Activated CD4-positive, alpha-beta memory T cell treated with anti-CD3 and anti-CD28 coated beads, Interleukin-2, amount 10 ng/mL, durations not matched to agents 7 days and 5 days (primary cell): ENCODE measurements at regions not wholly inside any gene's neighbourhood (a gene's known extent, or its start where the extent isn't known, plus 50 kb on each side); places are given as distances from the start of the nearest gene placed in this dataset.

Source experiments
- CTCF ChIA-PET: fragments of 350-600 bp; sonication (Branson Sonifier 250); formaldehyde crosslinking; loops from one replicate; lab custom pipeline; 2021; ENCODE audit warnings: antibody characterized with exemption, inconsistent platforms; lab: Charles Lee
- POLR2A ChIA-PET: fragments of 350-600 bp; sonication (Branson Sonifier 250); formaldehyde crosslinking; loops from one replicate; lab custom pipeline; 2021; ENCODE audit warnings: antibody characterized with exemption; lab: Charles Lee
- DNase-seq: peaks from one replicate; pipeline ENCODE4 v3.0.0-alpha.2; 2020
- H3K27ac Mint-ChIP-seq: one replicate; pipeline ENCODE4 v1.8.0; 2021; ENCODE audit warnings: mild to moderate bottlenecking, mixed read lengths
- H3K27me3 Mint-ChIP-seq: one replicate; pipeline ENCODE4 v1.8.0; 2021; ENCODE audit warnings: mixed read lengths
- H3K36me3 Mint-ChIP-seq: one replicate; pipeline ENCODE4 v1.8.0; 2021; ENCODE audit warnings: low read depth, mixed read lengths
- H3K4me1 Mint-ChIP-seq: one replicate; pipeline ENCODE4 v1.8.0; 2021; ENCODE audit warnings: mixed read lengths
- H3K4me3 Mint-ChIP-seq: one replicate; pipeline ENCODE4 v1.8.0; 2021; ENCODE audit warnings: mild to moderate bottlenecking, mixed read lengths
- H3K9me3 Mint-ChIP-seq: one replicate; pipeline ENCODE4 v1.8.0; 2021; ENCODE audit warnings: mixed read lengths

DNA sequence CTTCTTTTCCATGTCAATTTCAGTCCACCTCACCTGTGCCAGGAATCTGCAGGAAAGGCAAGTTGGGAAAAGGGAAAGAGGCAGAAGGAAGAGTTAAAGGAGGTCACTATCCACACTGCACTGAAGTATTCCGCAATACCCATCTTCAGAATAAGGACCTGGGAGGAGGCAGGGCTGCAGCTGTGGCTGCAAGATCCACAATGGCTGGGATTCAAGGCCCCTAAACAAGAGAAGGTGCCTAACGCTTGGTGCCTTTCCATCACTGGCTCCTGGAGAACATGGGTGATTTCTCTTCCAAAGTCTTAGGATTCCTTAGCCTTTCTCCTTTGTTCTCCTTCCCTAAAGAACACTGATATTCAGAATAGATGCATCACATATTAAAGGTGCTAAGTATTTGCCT is 204.0 kb downstream of the GRIN2B start:
- Mint-ChIP-seq H3K4me1 (no peaks in the 10 kb centered on the region), H3K4me3 (no peak overlapping the region), H3K9me3 (no peaks in the 10 kb centered on the region), H3K27me3 (no peaks in the 10 kb centered on the region), H3K27ac (no peak overlapping the region), H3K36me3 (no peaks in the 10 kb centered on the region)
- CTCF ChIA-PET = no interaction called here
- DNase-seq = no peak
- POLR2A ChIA-PET = no interaction called here

DNA sequence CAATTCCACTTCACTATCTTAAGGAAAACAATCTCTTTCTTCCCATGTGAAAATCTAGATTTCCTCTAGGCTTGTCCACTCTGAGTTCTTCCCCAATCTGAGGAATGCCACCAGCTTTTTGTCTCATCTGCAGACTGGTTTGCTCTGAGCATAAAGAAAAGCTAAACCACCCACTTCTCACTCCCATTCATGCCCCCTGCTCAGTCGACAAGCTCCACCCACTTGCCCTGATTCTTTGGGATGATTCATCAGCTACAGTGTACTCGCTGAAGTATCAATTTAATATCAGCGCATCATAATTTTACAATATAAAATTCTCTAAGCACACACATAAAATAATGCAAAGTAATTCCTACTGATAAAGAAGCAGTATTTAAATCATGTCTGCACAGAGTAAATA is 209.1 kb downstream of the GRIN2B start:
- Mint-ChIP-seq H3K27ac (no peak overlapping the region), H3K4me3 (no peak overlapping the region), H3K27me3 (no peaks in the 10 kb centered on the region), H3K9me3 (no peaks in the 10 kb centered on the region), H3K36me3 (no peaks in the 10 kb centered on the region), H3K4me1 (no peaks in the 10 kb centered on the region)
- ChIA-PET CTCF (no interaction called here), POLR2A (interaction anchor here (0.6 kb wide), 1 partner anchor 76 kb away, joined by 3 read pairs; no protein-coding TSS in a partner anchor)
- DNase-seq = no peak

DNA sequence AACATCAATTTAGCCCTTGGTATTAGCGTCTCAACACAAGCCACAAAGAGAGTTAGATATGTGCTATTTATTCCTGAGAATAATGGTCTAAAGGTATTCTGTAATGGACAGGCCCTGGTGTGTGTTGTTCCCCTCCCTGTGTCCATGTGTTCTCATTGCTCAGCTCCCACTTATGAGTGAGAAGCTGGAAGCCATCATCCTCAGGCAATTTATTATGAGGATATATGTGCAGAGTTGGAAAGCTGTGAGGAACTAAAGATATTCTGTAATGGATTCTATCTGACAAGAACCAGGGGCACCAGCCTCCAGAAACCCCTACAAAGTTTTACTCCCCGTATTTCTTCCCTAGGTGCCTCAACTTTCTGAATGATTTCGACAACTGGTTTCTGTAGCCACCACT is 210.8 kb downstream of the GRIN2B start:
- Mint-ChIP-seq H3K9me3 (no peaks in the 10 kb centered on the region), H3K4me3 (no peak overlapping the region), H3K4me1 (no peaks in the 10 kb centered on the region), H3K27ac (no peak overlapping the region), H3K27me3 (no peaks in the 10 kb centered on the region), H3K36me3 (no peaks in the 10 kb centered on the region)
- no peak for DNase-seq
- CTCF ChIA-PET = no interaction called here
- POLR2A ChIA-PET = no interaction called here

DNA sequence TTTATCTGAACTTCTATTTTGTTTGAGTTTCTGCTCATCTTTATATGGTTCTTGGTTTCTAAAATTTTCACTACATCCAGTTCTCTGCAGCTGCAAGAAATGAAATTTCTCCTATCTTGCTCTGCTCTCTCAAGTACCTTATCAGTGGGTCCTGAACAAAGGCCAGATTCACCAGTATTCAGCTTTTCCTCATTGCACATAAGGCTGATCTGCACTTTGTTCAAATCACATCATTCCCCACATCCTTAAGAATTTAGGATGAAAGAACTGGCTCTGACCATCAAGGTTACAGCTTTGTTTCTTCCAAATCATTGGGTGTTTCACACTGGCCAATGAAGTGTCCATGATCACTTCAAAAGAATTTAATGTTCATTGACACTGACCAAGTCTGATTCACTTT is 211.4 kb downstream of the GRIN2B start:
- ChIA-PET CTCF (no interaction called here), POLR2A (no interaction called here)
- no peaks in the 10 kb centered on the region for H3K36me3 Mint-ChIP-seq
- H3K9me3 Mint-ChIP-seq = no peaks in the 10 kb centered on the region
- no peaks in the 10 kb centered on the region for H3K4me1 Mint-ChIP-seq
- H3K4me3 Mint-ChIP-seq = no peak overlapping the region
- no peaks in the 10 kb centered on the region for H3K27me3 Mint-ChIP-seq
- no peak for DNase-seq
- H3K27ac Mint-ChIP-seq = no peak overlapping the region

DNA sequence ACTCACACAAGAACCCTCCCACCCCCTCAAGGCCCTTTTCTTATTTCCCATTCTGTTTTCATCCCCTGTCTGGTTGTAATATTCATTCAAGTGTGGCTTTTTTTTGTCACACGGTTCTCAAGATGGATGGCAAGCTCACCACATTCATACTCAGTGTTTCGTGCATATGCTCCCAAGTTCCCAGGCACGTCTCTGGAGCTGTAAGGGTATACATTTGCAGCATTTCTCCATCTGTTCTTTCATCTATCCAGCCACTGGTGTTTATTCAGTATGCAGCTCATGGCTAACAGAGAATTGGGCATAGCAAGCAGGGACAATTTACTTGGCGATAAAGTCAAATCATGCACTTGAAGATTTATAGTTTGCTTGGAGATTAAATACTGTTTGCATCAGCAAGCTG is 212.1 kb downstream of the GRIN2B start:
- Mint-ChIP-seq H3K27ac (no peak overlapping the region), H3K36me3 (no peaks in the 10 kb centered on the region), H3K4me3 (no peak overlapping the region), H3K27me3 (no peaks in the 10 kb centered on the region), H3K9me3 (no peaks in the 10 kb centered on the region), H3K4me1 (no peaks in the 10 kb centered on the region)
- DNase-seq = no peak
- ChIA-PET CTCF (no interaction called here), POLR2A (no interaction called here)

DNA sequence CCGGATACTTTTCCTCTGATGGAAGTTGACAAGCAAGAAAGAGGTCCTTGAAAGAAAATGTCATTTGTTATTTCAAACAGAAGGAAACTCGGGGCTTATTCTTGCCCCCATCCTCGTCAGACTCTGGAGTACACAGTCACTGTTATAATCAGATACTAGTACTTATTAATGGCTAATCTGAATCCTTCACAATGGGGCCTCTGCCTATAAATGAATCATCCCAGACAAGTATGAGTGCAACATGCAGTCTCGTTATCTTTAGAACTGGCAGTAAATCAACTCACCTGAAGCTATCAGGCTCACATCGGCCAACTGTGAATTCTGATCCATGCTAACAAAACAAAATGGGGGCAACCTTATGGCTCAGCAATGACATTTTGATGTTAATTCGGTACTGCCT is 216.7 kb downstream of the GRIN2B start:
- no peaks in the 10 kb centered on the region for H3K4me1 Mint-ChIP-seq
- no peaks in the 10 kb centered on the region for H3K27me3 Mint-ChIP-seq
- ChIA-PET CTCF (no interaction called here), POLR2A (no interaction called here)
- DNase-seq = no peak
- no peak overlapping the region for H3K4me3 Mint-ChIP-seq
- H3K36me3 Mint-ChIP-seq = no peaks in the 10 kb centered on the region
- H3K27ac Mint-ChIP-seq = no peak overlapping the region
- no peaks in the 10 kb centered on the region for H3K9me3 Mint-ChIP-seq

DNA sequence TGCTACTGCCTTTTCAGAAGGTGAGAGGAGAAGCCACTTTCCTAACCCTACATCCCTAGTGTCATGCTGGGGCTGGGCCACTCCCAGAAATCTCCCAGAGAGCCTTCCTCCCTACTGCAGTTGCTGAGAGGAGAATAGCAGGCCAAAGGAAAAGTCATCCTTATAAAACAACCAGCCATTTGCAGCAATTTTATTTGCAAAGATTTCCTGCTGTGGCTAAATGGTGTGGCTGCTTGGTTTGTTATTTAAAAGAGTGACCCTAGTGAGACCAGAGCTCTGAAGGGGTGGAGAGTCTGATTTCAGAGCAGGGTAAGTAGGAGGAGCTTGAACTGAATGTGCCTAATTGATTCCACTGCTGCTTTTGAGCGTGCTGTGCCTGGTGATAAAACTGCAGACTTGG is 232.0 kb downstream of the GRIN2B start:
- H3K36me3 Mint-ChIP-seq = no peaks in the 10 kb centered on the region
- H3K27ac Mint-ChIP-seq = no peak overlapping the region
- DNase-seq = no peak
- ChIA-PET CTCF (no interaction called here), POLR2A (no interaction called here)
- H3K9me3 Mint-ChIP-seq = no peaks in the 10 kb centered on the region
- peaks cover 2% of the 10 kb centered on the region for H3K27me3 Mint-ChIP-seq
- no peaks in the 10 kb centered on the region for H3K4me1 Mint-ChIP-seq
- H3K4me3 Mint-ChIP-seq = no peak overlapping the region

DNA sequence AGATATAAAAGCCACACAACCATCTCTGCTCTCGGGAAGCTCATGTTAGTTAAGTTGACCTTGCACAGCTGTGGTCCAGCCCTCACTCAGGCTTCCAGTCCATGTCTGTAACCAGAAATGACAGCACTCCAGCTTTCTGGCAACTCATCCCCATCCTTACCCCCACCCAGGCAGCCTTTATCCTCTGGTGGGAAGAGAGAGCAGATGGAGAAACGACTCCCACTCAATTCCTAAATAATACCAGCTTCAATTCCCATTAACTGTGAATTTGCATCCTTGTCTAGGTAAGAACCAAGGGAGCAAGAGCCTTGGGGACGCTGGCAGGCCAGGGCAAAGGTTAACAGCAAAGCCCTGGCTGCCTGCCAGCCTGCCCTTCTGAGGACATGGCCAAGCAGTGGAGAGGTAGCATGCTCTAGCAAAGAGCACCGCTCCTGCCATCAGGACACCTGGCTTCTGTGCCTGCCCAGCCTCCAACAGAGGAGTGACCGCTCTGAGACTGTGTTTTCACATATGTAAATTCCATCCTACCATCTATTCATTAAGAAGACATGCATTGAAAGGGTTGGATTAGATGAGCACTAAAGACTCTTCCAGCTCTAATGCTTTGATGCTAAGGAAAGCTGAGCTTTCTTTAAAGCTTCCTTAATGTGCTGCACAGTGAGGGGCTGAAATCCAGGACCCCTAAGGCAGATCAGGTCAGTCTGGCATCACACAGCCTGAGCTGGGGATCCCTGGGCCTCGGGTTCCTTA is 236.1 kb downstream of the GRIN2B start:
- H3K36me3 Mint-ChIP-seq = no peaks in the 10 kb centered on the region
- H3K4me3 Mint-ChIP-seq = no peak overlapping the region
- no peaks in the 10 kb centered on the region for H3K4me1 Mint-ChIP-seq
- CTCF ChIA-PET = no interaction called here
- DNase-seq = no peak
- no peak overlapping the region for H3K27ac Mint-ChIP-seq
- H3K27me3 Mint-ChIP-seq = peaks cover 2% of the 10 kb centered on the region
- H3K9me3 Mint-ChIP-seq = no peaks in the 10 kb centered on the region
- POLR2A ChIA-PET = no interaction called here

DNA sequence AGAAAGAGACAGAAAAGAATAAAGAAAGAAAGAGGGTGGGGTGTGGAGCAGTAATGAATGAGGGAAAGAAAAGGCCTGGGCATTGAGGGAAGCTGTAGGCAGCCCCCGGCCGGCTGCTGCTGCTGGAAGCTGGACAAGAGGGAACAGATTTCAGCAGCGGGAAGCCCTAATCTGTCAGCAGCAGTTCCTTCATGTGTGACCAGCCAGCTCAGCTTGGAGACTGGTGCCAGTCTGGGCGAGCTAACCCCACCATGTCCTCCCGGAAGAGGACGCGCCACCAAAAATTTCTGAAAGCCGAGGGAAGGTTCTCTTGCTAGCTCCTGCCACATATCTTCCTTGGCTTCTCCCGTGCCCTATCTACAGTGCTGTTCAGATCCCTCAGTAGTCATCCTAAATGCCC is 236.8 kb downstream of the GRIN2B start:
- no peaks in the 10 kb centered on the region for H3K9me3 Mint-ChIP-seq
- H3K27ac Mint-ChIP-seq = no peak overlapping the region
- H3K4me3 Mint-ChIP-seq = no peak overlapping the region
- DNase-seq = no peak
- no peaks in the 10 kb centered on the region for H3K36me3 Mint-ChIP-seq
- CTCF ChIA-PET = no interaction called here
- POLR2A ChIA-PET = no interaction called here
- no peaks in the 10 kb centered on the region for H3K4me1 Mint-ChIP-seq
- peaks cover 2% of the 10 kb centered on the region for H3K27me3 Mint-ChIP-seq

DNA sequence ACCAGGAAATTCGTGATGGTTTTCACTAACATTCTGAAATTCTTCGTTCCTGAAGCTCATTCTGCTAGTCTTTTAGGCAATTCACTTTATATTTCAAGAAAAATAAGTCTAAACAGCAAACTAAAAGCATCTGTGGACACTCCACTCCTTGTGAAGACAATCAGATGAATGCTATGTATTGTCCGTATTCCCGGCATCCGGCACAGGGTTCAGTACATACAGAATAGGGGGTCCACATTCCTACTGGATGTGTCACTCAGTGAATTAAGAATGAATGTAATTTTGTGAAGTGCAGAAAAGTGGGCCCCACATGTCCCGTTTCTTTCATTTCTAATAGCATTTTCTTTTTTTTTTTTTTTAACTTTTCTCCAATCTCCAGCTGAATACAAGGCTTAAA is 241.3 kb downstream of the GRIN2B start:
- CTCF ChIA-PET = no interaction called here
- POLR2A ChIA-PET = no interaction called here
- no peak overlapping the region for H3K27ac Mint-ChIP-seq
- no peaks in the 10 kb centered on the region for H3K9me3 Mint-ChIP-seq
- no peaks in the 10 kb centered on the region for H3K4me1 Mint-ChIP-seq
- H3K4me3 Mint-ChIP-seq = no peak overlapping the region
- peaks cover 2% of the 10 kb centered on the region for H3K27me3 Mint-ChIP-seq
- H3K36me3 Mint-ChIP-seq = no peaks in the 10 kb centered on the region
- no peak for DNase-seq

DNA sequence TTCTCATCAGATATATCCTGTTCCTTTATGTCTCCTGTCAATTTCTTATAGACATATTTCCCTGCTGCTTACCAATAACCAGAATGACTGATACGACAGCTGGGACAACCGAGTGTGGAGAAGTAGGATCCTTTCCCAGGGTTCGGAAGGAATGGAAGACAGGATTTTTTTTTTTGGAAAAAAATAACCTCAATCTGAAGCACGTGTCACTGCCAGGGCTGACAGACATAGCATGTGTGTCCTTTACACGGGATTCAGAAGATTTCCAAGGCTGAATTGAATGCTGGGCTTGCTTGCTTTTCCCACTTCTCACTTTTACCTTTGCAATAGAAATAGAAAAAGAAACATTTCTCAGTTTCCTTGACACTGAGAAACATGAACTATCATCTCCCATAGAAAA is 245.7 kb downstream of the GRIN2B start:
- ChIA-PET CTCF (no interaction called here), POLR2A (no interaction called here)
- no peak for DNase-seq
- H3K27ac Mint-ChIP-seq = no peak overlapping the region
- no peaks in the 10 kb centered on the region for H3K36me3 Mint-ChIP-seq
- no peaks in the 10 kb centered on the region for H3K9me3 Mint-ChIP-seq
- no peaks in the 10 kb centered on the region for H3K4me1 Mint-ChIP-seq
- H3K27me3 Mint-ChIP-seq = no peaks in the 10 kb centered on the region
- H3K4me3 Mint-ChIP-seq = no peak overlapping the region

DNA sequence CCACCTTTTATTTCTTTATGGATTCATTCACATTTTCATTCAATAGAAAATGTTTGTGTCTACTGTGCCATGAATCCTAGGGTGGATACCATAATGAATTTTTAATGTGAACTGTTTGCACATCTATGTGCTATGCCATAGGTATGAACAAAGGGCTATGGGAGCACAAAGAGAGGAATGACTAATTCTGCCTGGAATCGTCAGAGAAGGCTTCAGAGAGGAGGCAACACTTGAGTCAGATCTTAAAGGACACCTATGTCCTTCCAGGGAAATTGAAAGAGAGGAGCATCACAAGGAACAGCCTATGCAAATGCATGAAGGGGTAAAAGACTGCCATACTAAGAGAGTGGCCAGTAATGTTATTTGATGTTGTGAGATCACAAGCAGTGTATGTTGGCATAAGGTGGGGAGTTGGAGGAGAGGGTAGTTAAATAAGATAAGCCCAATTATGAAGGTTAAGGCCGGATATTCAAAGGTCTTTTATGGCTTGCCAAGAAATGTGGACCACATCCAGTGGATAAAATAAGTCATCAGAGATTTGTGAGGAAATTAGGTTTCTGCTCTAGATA is 246.7 kb downstream of the GRIN2B start:
- CTCF ChIA-PET = no interaction called here
- H3K27ac Mint-ChIP-seq = no peak overlapping the region
- H3K4me1 Mint-ChIP-seq = no peaks in the 10 kb centered on the region
- no peaks in the 10 kb centered on the region for H3K27me3 Mint-ChIP-seq
- no peaks in the 10 kb centered on the region for H3K9me3 Mint-ChIP-seq
- H3K4me3 Mint-ChIP-seq = no peak overlapping the region
- no peak for DNase-seq
- no peaks in the 10 kb centered on the region for H3K36me3 Mint-ChIP-seq
- POLR2A ChIA-PET = no interaction called here

DNA sequence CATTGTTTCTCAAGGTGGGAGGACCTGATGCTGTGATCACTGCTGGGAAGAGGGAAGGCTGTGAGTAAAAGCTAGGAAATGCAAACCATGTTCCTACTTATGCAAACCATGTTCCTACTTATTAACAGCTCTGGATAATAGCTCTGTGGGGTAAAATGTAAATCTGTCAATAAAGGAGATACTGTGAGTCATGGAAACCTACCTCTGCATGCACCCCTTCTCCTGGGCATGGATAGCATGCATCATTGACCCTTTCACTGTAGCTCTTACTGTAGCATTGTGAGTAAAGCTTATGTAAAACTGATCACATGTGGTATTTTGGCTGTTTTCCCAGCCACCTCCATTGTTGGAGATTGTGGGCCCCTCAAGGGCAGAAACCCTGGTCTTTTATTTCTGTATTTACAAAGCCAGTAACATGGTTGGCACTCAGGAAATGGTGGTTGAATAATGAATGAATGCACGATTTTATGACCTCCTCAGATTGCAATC is 253.7 kb downstream of the GRIN2B start:
- Mint-ChIP-seq H3K27ac (no peak overlapping the region), H3K27me3 (no peaks in the 10 kb centered on the region), H3K9me3 (no peaks in the 10 kb centered on the region), H3K4me1 (no peaks in the 10 kb centered on the region), H3K36me3 (no peaks in the 10 kb centered on the region), H3K4me3 (no peak overlapping the region)
- ChIA-PET CTCF (no interaction called here), POLR2A (no interaction called here)
- DNase-seq = no peak

DNA sequence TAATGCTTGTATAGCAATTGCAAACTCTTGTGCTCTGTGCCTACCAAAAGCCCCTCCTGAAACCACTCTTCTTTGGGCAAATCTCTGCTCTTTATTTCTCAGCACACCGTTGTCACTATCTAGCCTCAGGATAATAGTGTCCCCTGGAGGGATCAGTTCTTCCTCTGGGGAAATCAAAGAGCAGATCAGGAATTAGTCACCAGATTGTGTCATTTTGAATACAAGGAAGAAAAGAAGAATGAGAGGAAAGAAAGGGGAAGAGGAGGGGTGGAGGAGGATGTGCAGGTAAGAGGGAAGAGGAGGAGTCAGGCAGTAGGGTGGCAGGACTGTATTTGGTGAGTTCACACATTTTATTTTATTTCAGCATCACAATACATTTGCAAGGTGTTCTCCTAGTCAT is 256.4 kb downstream of the GRIN2B start:
- POLR2A ChIA-PET = no interaction called here
- no peak overlapping the region for H3K27ac Mint-ChIP-seq
- H3K36me3 Mint-ChIP-seq = no peaks in the 10 kb centered on the region
- no peaks in the 10 kb centered on the region for H3K9me3 Mint-ChIP-seq
- no peaks in the 10 kb centered on the region for H3K27me3 Mint-ChIP-seq
- CTCF ChIA-PET = no interaction called here
- no peak overlapping the region for H3K4me3 Mint-ChIP-seq
- DNase-seq = no peak
- no peaks in the 10 kb centered on the region for H3K4me1 Mint-ChIP-seq
